ENCODE measurements at regions not wholly inside any gene's neighbourhood (a gene's known extent, or its start where the extent isn't known, plus 50 kb on each side); places are given as distances from the start of the nearest gene placed in this dataset.

DNA sequence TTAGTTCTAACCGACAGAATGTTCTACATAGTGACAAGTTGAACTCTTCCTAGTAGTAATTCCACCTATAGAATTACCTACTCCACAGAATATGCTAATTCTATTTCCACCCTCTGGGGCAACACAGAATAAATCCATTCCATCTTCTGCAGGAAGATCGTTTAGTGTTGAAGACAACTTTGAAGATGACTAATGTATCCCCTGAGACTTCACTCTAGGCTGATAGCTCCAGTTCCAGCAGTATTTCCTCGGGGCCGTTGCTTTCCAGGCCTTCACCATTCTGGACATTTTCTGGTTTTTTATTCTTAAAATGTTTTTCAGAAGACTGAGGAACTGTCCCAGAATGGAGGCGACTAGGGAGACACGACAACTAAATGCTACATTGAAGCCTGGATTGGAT is 61.0 kb upstream of the CSF1 start:
- no peak for FAIRE-seq
- no peak for DNase-seq (ENCODE audit: low read depth in 1 of 2, low spot score in 1 of 2)
- ChIA-PET POLR2A (no interaction called here), CTCF (interaction anchor here (1.5 to 1.6 kb wide), 2 partner anchors 64 to 135 kb away, joined by 3 to 5 read pairs; partner anchors contain the start of gene AHCYL1)
- ATAC-seq = no peak
- no peak for TF ChIP-seq NR3C1 (IDR thresholded peaks at IDR 0.05)
- 90% methylated on average over 6 of the region's 6 CpGs for WGBS (ENCODE audit: missing lambda C conversion rate)
- H3K4me3 ChIP-seq = no peak overlapping the region
- peaks cover 10% of the 10 kb centered on the region; the same call in 2 of the 3 replicates for H3K4me1 ChIP-seq
- H3K4me2 ChIP-seq = no peak overlapping the region
- peak overlapping the region in 1 of 2 experiments; percentile 14; a peak in 1 of 6 replicates for H3K27ac ChIP-seq
- no peaks in the 10 kb centered on the region for H3K9me3 ChIP-seq

GRCh38 chr1:109847251-109847650 is 63.4 kb upstream of the CSF1 start:
- 0 out of 6 replicates have a peak overlapping the region, but pooled peaks of 1 of the 2 experiments have one; percentile 26 for H3K27ac ChIP-seq
- no peak overlapping the region for H3K4me2 ChIP-seq
- no peak for TF ChIP-seq PHF8 (IDR thresholded peaks at IDR 0.05; ENCODE audit: borderline replicate concordance, low read depth)
- TF ChIP-seq NPAS2 (CRISPR knock-in tag; IDR thresholded peaks at IDR 0.05; ENCODE audit: borderline replicate concordance) = no peak
- TF ChIP-seq HOXB13 (CRISPR knock-in tag; IDR thresholded peaks at IDR 0.05; ENCODE audit: low read depth) = no peak
- TF ChIP-seq ESRRA (IDR thresholded peaks at IDR 0.05; ENCODE audit: borderline replicate concordance, low read length) = no peak
- TF ChIP-seq PBX3 (IDR thresholded peaks at IDR 0.05) = no peak
- TF ChIP-seq GATA3 (IDR thresholded peaks at IDR 0.05; ENCODE audit: borderline replicate concordance) = no peak
- no peak for TF ChIP-seq CTCF (IDR thresholded peaks at IDR 0.05)
- TF ChIP-seq FOSB (CRISPR knock-in tag; IDR thresholded peaks at IDR 0.05) = no peak
- TF ChIP-seq EHMT2 (IDR thresholded peaks at IDR 0.05; ENCODE audit: low read depth) = no peak
- TF ChIP-seq MAZ (IDR thresholded peaks at IDR 0.05; ENCODE audit: borderline replicate concordance, low read depth, low read length) = no peak
- TF ChIP-seq BHLHE40 (IDR thresholded peaks at IDR 0.05; ENCODE audit: low read depth, low read length) = no peak
- no peak for TF ChIP-seq ZNF302 (CRISPR knock-in tag; IDR thresholded peaks at IDR 0.05)
- TF ChIP-seq, protein P1, sequence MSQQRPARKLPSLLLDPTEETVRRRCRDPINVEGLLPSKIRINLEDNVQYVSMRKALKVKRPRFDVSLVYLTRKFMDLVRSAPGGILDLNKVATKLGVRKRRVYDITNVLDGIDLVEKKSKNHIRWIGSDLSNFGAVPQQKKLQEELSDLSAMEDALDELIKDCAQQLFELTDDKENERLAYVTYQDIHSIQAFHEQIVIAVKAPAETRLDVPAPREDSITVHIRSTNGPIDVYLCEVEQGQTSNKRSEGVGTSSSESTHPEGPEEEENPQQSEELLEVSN (IDR thresholded peaks at IDR 0.05; ENCODE audit: borderline replicate concordance, low read depth) = no peak
- H3K9me3 ChIP-seq = no peaks in the 10 kb centered on the region
- ATAC-seq = no peak
- no peak for DNase-seq (ENCODE audit: low read depth in 1 of 2, low spot score in 1 of 2)
- WGBS (ENCODE audit: missing lambda C conversion rate) = 93% methylated on average over 7 of the region's 7 CpGs
- no peak overlapping the region for H3K4me3 ChIP-seq
- ChIA-PET POLR2A (no interaction called here), CTCF (no interaction called here)
- peaks cover 10% of the 10 kb centered on the region; the same call in 2 of the 3 replicates for H3K4me1 ChIP-seq
- no peak for FAIRE-seq

DNA sequence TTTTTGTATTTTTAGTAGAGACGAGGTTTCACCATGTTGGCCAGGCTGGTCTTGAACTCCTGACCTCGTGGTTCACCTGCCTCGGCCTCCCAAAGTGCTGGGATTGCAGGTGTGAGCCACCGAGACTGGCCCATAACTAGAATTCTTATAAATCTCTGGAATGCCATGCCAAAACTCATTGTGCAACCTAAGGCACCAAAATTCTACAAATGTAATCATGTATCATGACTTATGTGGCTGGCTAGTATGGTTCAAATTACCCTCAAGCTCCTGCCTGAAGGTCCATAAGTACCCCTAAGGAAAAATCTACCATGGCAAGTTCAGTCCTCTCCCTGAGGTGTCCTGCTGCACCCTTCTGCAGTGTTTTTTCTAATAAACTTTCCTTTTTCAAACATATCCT is 63.8 kb upstream of the CSF1 start:
- ChIA-PET POLR2A (interaction anchor here (0.5 kb wide), 1 partner anchor 377 kb away, joined by 3 read pairs; no protein-coding TSS in a partner anchor), CTCF (no interaction called here)
- Histone ChIP-seq H3K4me2 (no peak overlapping the region), H3K27ac (0 out of 6 replicates have a peak overlapping the region, but pooled peaks of 1 of the 2 experiments have one; percentile 26), H3K4me1 (peaks cover 10% of the 10 kb centered on the region; the same call in 2 of the 3 replicates), H3K4me3 (no peak overlapping the region), H3K9me3 (no peaks in the 10 kb centered on the region)
- FAIRE-seq (no peak), DNase-seq (ENCODE audit: low read depth in 1 of 2, low spot score in 1 of 2) (no peak), ATAC-seq (no peak)
- 79% methylated on average over 4 of the region's 4 CpGs for WGBS (ENCODE audit: missing lambda C conversion rate)
- no peak for TF ChIP-seq EHF (CRISPR knock-in tag; IDR thresholded peaks at IDR 0.05)
- no peak for TF ChIP-seq POLR2AphosphoS2 (conservative IDR thresholded peaks at IDR 0.05; ENCODE audit: low read length)
- TF ChIP-seq RNF2 (IDR thresholded peaks at IDR 0.05; ENCODE audit: borderline replicate concordance, low read depth) = no peak
- no peak for TF ChIP-seq NFE2L2 (conservative IDR thresholded peaks at IDR 0.05; ENCODE audit: low read length)
- TF ChIP-seq JUNB (IDR thresholded peaks at IDR 0.05) = no peak
- TF ChIP-seq, protein P1 (IDR thresholded peaks at IDR 0.05; ENCODE audit: borderline replicate concordance, low read depth) = no peak
- no peak for TF ChIP-seq HMGXB4 (CRISPR knock-in tag; IDR thresholded peaks at IDR 0.05; ENCODE audit: borderline replicate concordance)
- no peak for TF ChIP-seq EHMT2 (IDR thresholded peaks at IDR 0.05; ENCODE audit: low read depth)
- TF ChIP-seq HOXB5 (CRISPR knock-in tag; IDR thresholded peaks at IDR 0.05) = no peak
- no peak for TF ChIP-seq TP53 (CRISPR knock-in tag; IDR thresholded peaks at IDR 0.05)

All from A549 (cell line).